Panc1 (cell line): ENCODE measurements at regions not wholly inside any gene's neighbourhood (a gene's known extent, or its start where the extent isn't known, plus 50 kb on each side); places are given as distances from the start of the nearest gene placed in this dataset.

ENCODE experiments used
- POLR2AphosphoS5 ChIP-seq: IDR thresholded peaks from 2 replicates; pipeline ENCODE4 v1.6.1; 2012; ENCODE audit warnings: mild to moderate bottlenecking, low read depth, low read length, moderate library complexity
- SIN3A ChIP-seq: IDR thresholded peaks from 2 replicates; pipeline ENCODE4 v1.6.1; 2012; ENCODE audit warnings: low read depth, mild to moderate bottlenecking, low read length, moderate library complexity, borderline replicate concordance; ENCODE audit not compliant: insufficient read depth
- TF ChIP-seq, protein P1 (sequence below): fragments of 450-650 bp; IDR thresholded peaks from 2 replicates; pipeline ENCODE4 v1.5.1; 2017; ENCODE audit warnings: mild to moderate bottlenecking
- TF ChIP-seq, protein P2 (sequence below), 2 experiments: IDR thresholded peaks; 2 replicates each; pipeline ENCODE4 v1.6.1; 2011 to 2012; ENCODE audit warnings: low read depth in 2 of 2, control low read depth in 1 of 2, low read length in 1 of 2, mild to moderate bottlenecking in 1 of 2, moderate library complexity in 1 of 2; ENCODE audit not compliant: insufficient read depth in 1 of 2

DNA sequence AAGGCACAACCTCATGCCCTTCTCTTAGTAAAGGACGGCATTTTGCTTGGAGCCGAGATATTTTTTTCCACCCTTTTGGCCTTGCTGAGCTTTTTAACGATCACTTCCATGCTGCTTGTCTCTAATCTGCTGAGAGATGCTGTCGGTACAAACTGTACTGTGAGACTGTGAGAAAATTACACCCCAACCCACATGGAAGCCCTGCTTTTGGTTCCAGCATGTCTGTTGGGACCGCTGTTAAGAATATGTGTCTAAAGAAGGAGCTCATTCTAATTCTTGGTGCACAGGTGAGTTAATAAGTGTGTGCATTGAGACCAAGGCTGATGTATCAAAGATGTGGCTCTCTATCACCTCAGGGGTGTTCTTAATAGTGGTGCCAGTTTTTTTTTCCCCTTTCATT is 304.5 kb upstream of the MAP3K7 start:
- TF ChIP-seq, protein P1, sequence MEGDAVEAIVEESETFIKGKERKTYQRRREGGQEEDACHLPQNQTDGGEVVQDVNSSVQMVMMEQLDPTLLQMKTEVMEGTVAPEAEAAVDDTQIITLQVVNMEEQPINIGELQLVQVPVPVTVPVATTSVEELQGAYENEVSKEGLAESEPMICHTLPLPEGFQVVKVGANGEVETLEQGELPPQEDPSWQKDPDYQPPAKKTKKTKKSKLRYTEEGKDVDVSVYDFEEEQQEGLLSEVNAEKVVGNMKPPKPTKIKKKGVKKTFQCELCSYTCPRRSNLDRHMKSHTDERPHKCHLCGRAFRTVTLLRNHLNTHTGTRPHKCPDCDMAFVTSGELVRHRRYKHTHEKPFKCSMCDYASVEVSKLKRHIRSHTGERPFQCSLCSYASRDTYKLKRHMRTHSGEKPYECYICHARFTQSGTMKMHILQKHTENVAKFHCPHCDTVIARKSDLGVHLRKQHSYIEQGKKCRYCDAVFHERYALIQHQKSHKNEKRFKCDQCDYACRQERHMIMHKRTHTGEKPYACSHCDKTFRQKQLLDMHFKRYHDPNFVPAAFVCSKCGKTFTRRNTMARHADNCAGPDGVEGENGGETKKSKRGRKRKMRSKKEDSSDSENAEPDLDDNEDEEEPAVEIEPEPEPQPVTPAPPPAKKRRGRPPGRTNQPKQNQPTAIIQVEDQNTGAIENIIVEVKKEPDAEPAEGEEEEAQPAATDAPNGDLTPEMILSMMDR = no peak
- TF ChIP-seq, protein P2, sequence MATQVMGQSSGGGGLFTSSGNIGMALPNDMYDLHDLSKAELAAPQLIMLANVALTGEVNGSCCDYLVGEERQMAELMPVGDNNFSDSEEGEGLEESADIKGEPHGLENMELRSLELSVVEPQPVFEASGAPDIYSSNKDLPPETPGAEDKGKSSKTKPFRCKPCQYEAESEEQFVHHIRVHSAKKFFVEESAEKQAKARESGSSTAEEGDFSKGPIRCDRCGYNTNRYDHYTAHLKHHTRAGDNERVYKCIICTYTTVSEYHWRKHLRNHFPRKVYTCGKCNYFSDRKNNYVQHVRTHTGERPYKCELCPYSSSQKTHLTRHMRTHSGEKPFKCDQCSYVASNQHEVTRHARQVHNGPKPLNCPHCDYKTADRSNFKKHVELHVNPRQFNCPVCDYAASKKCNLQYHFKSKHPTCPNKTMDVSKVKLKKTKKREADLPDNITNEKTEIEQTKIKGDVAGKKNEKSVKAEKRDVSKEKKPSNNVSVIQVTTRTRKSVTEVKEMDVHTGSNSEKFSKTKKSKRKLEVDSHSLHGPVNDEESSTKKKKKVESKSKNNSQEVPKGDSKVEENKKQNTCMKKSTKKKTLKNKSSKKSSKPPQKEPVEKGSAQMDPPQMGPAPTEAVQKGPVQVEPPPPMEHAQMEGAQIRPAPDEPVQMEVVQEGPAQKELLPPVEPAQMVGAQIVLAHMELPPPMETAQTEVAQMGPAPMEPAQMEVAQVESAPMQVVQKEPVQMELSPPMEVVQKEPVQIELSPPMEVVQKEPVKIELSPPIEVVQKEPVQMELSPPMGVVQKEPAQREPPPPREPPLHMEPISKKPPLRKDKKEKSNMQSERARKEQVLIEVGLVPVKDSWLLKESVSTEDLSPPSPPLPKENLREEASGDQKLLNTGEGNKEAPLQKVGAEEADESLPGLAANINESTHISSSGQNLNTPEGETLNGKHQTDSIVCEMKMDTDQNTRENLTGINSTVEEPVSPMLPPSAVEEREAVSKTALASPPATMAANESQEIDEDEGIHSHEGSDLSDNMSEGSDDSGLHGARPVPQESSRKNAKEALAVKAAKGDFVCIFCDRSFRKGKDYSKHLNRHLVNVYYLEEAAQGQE (IDR thresholded peaks at IDR 0.05; ENCODE audit: insufficient read depth in 1 of 2, low read depth in 2 of 2, low read length in 1 of 2) = no peak
- no peak for TF ChIP-seq SIN3A
- no peak for TF ChIP-seq POLR2AphosphoS5
